Activated CD4-positive, alpha-beta T cell treated with anti-CD3 and anti-CD28 coated beads, Interleukin-10, Interleukin-2, amounts not matched to agents 100 ng/mL and 50 ng/mL, durations not matched to agents 16 hours and 8 hours (primary cell): ENCODE measurements at regions not wholly inside any gene's neighbourhood (a gene's known extent, or its start where the extent isn't known, plus 50 kb on each side); places are given as distances from the start of the nearest gene placed in this dataset.

Source experiments
- DNase-seq: peaks from one replicate; pipeline ENCODE4 v3.0.0-alpha.2; 2020

DNA sequence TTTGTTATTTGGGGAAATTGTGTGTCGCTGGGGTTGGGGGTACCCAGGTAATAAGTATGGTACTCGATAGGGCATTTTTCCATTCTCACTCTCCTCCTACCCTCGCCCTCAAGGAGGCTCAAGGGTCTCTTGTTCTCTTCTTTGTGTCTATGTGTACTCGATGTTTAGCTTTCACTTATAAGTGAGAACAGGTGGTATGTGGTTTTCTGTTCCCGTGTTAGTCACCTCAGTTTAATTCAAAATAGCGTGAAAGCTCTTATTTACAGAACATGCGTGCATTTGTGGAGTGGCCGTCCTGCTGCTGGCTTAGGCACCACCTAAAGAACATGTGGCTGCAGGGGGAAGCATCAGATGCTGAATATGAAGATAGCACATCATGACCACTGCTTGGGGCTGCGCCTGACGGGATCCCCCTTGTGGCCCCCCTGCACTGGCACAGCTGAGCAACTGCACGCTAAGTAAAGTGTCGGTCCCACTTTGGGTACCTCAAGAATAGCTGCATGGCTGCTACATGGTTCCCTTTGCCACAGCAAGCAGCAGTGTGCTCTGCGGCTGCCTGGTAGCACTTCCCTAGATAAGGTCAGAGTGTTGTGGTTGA lies 569.0 kb downstream of the DCDC2C start:
- DNase-seq, result no peak

- DNase-seq, result no peak
Observed at GRCh38 chr2:4278392-4278791, 575.0 kb downstream of the DCDC2C start.

GRCh38 chr2:4279431-4279830 lies 576.1 kb downstream of the DCDC2C start:
- no peak for DNase-seq

GRCh38 chr2:4291430-4291829 lies 588.1 kb downstream of the DCDC2C start:
- DNase-seq, result no peak

GRCh38 chr2:4295680-4296079 lies 592.3 kb downstream of the DCDC2C start:
- DNase-seq, result no peak

DNA sequence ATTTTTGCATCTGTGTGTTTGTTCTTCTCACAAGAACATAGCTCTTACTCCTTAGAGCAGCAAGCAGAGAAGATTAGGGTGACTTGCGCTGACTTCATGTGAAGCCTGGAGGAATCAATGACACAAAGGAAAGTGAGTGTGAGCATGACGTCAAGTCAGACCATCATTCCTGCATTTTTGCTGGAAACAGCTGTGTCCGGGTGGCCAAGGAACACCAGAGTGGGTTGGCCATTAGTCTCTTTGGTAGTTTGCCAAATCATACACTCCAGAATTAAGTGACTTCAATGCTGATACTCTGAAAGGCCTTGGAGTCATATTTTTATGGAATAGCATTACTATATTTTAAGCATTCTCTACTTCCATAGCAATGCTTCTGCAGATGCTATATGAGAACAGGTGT lies 597.2 kb downstream of the DCDC2C start:
- DNase-seq, result no peak

GRCh38 chr2:4324531-4324930 lies 621.2 kb downstream of the DCDC2C start:
- no peak for DNase-seq

DNA sequence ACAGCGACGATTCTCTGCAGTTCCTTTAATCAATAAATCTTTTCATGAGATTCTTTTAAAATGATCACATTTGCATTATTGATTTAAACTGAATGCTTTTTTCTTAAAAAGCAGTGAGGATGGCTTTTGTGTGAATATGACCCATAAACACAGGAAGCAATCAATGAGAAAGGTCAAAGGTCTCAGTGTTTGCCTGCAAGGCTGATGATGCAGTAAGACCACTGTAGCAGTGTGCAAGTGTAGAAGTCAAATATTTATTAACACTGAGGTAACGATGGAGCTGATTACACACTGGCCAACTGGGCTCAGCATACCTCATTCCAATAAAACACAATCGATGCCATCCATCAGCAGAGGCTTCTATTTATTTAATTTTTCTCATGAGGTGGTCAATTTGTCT lies 633.5 kb downstream of the DCDC2C start:
- DNase-seq, result no peak

GRCh38 chr2:4338345-4338744 lies 635.0 kb downstream of the DCDC2C start:
- no peak for DNase-seq

DNA sequence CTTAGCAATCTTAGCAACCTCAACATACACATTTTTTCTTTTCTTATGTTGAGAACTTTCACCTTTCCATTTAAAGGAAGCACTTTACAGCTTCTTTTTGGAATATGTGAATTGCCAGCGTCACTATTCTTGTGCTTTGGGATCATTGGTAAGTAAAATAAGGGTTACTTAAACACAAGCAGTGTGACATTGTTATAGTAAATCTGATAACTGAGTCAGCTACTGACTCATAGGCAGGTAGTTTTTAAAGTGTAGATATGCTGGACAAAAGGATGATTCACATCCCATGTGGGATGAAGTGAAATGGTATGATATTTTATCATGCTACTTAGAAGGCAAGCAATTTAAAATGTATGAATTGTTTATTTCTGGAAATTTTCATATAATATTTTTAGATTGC lies 637.2 kb downstream of the DCDC2C start:
- DNase-seq, result no peak

DNA sequence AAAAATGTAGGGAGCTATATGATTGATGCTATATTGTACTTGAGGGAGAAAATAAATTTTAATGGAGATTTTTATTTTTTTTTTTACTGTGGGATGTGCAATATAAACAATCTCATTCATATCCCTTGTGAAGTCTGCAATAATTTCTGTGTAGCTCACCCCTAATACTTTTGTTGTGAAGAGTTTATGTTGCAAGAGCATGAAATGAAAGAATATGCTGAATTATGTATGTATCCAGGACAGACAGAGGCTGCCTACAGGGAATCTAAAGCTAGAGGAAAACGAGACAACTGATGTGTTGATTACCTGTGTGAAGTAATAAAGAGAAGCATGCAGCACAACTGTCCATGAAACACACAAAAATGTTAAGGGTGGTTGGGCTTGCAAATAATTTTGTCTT lies 643.3 kb downstream of the DCDC2C start:
- DNase-seq, result no peak

- no peak for DNase-seq
Observed at GRCh38 chr2:4353668-4354067, 650.3 kb downstream of the DCDC2C start.

- no peak for DNase-seq
Observed at GRCh38 chr2:4354164-4354563, 650.8 kb downstream of the DCDC2C start.

DNA sequence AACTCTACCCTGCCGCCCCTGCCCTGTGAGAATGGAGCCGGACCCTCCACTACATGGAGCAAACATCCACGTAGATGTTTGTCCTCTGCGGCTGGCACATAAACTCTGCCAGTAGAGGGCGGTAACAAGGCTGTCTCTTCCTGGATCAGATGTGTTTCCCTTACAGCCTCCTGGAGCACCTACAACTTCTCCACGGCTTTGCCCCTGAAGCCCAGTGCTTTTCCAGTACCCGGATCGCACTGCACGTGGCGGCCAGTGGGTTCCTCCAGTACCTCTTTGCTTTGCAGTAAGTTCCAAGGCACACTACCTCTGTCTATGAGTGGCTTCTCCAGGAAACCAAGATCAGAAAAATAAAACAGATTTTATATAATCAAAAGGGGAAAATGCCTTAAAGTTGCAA lies 651.3 kb downstream of the DCDC2C start:
- DNase-seq, result peak; percentile 4

- DNase-seq, result no peak
Observed at GRCh38 chr2:4356109-4356508, 652.7 kb downstream of the DCDC2C start.

DNA sequence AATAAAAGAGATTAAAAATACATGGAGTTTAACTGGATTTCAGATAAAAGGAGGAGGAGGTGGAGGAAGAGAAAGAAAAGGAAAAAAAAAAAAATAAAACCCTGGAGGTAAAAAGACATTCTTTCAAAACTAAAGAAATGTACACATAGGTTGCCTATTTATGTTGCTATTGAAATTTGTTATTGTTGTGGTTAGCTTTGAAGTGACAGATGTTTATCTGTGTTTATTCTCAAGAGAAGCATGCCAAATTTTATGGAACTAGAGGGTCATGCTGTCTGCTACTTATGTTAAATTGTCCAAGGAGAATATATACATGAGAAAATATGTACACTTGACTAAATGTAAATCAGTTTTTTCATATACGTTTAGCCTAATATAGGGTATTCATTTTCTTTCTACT lies 653.2 kb downstream of the DCDC2C start:
- DNase-seq, result no peak

DNA sequence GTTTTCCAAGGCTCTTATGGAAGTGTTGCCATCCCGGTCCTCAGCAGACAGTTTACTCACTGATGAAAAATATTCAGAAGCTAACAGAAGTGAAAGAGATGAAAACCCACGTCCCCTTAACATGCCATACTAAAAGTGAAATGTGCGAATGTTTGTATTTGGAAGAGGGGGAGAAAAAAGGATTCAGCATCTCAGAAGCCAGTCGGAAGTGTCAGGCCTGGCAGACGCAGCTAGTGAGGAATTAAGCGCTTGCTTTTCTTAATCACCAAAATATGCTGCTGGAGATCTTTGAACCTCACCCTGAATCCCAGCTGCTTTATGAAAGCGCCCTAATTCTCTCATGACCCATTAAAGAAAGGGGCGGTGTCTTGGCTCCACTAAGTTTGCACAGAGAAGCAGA lies 653.7 kb downstream of the DCDC2C start:
- no peak for DNase-seq

GRCh38 chr2:4358837-4359236 lies 655.5 kb downstream of the DCDC2C start:
- no peak for DNase-seq

- no peak for DNase-seq
Observed at GRCh38 chr2:4368907-4369306, 665.5 kb downstream of the DCDC2C start.

GRCh38 chr2:4369826-4370419 lies 666.5 kb downstream of the DCDC2C start:
- no peak for DNase-seq

DNA sequence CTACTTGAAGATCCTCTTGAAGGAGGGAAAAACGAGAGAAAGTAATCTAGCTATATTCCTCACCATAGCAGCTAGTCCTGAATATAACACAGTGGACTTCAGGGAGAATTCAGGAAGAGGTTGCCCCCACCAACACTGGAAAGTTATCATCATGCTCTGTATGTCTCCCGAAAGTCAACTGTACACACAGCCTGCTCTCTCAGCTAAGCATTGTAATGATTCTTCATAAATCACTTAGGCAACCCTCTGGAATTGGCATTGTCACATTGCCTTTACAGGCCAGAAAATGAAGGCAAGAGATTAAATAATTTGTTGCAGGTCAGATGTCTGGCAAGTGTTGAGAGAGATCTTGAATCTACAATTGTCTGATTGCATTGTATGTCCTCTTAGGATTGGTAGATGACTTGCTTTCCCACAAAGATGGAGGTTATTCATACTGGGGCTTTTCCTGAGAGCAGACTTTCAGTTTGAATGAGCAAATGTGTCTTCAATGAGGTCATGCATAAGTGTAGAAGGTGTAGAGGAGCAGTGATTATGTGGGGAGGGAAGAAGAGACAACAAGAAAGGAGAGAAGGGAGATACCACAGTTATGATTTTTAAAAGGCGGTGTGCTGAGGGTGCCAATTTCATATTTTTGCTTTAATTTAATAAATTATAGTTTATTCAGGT lies 667.2 kb downstream of the DCDC2C start:
- no peak for DNase-seq

DNA sequence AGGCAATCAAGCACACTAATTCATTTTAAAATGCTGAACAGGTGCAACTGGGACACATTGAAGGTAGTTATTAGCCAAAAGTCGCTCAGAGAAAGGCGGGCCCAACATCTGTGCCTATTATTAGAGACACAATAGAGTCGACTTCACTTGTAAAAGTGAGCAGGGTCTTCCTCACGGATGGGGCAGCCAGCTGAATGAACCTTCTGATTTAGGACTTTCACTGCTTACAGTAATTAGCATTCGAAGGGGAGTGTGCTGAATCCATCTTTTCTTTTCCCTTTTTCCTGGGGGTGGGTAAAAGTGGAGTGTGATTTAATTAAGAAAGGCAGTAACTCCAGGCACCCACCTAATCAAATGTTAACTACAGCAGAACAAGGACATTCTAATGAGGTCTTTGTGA lies 677.7 kb downstream of the DCDC2C start:
- DNase-seq, result no peak

DNA sequence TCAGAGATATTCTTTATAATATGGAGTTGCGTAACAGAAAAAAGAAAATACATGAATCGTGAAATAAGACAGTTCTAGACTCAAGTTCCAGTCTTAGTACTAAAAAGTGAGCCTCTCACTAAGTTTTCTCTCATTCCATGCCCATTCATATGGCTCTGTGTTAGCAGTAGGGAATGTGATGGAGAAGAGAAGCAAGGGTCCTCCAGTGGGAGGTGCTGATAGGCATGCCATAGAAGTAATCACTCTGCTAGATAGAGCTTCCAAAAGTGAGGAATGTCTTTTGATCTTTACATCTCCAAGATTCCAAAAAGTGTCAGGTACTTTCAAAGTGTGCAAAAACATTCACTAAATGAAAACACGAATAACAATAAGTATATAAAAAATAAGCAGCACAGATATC lies 678.4 kb downstream of the DCDC2C start:
- DNase-seq, result no peak

DNA sequence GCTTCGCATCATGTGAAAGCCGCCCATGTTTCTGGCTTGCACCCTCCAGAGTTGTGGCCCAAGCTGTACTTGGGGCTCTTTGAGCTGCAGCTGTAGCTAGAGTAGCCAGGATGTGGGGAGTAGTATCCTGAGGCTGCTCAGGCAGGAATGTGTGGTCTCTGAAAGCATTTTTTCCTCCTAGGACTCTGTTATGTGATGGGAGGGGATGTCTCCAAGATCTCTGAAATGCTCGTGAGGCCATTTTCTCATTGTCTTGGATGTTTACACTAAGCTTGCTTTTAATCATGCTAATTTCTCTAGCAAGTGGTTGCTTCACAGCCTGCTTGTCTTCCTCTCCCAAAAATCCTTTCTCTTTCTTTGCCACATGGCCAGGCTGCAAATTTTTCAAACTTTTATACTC lies 687.6 kb downstream of the DCDC2C start:
- DNase-seq, result no peak

- no peak for DNase-seq
Observed at GRCh38 chr2:4404363-4404762, 701.0 kb downstream of the DCDC2C start.
